ENCODE measurements at regions not wholly inside any gene's neighbourhood (a gene's known extent, or its start where the extent isn't known, plus 50 kb on each side); places are given as distances from the start of the nearest gene placed in this dataset.

DNA sequence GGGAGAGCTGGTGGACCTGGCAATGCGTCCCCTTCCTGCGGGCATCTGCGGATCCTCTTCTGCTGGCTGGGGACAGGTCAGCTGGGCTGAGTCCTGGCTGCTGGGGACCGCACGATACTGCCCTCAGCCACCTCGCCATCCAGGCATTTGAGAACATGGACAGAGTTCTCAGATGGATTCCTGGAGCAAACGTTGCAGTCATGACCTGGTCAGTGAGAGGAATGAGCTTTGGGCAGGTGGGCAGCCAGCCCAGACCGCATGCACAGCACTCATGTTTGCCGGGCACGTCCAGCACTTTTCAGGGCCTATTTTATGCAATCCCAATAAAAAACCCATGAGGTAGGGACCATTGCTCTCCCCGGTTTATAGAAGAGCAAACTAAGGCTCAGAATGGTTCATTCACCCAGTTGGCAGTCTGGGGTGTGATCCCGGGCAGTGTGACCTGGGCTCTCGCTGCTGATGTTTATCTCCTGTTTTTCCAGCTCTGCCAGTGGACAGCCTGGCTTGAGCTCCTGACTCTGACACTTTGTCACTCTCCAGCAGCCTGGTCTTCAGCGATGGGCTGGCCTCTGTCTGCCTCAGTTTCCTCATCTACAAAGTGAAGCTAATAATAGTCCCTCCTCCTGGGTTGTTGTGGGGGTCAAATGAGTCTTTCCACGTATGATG lies 294.7 kb downstream of the IRF8 start:
- no peak for DNase-seq (ENCODE audit: low spot score)
- TF ChIP-seq, protein P1, sequence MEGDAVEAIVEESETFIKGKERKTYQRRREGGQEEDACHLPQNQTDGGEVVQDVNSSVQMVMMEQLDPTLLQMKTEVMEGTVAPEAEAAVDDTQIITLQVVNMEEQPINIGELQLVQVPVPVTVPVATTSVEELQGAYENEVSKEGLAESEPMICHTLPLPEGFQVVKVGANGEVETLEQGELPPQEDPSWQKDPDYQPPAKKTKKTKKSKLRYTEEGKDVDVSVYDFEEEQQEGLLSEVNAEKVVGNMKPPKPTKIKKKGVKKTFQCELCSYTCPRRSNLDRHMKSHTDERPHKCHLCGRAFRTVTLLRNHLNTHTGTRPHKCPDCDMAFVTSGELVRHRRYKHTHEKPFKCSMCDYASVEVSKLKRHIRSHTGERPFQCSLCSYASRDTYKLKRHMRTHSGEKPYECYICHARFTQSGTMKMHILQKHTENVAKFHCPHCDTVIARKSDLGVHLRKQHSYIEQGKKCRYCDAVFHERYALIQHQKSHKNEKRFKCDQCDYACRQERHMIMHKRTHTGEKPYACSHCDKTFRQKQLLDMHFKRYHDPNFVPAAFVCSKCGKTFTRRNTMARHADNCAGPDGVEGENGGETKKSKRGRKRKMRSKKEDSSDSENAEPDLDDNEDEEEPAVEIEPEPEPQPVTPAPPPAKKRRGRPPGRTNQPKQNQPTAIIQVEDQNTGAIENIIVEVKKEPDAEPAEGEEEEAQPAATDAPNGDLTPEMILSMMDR (IDR thresholded peaks at IDR 0.05; ENCODE audit: extremely low read depth, missing control alignments), result no peak

DNA sequence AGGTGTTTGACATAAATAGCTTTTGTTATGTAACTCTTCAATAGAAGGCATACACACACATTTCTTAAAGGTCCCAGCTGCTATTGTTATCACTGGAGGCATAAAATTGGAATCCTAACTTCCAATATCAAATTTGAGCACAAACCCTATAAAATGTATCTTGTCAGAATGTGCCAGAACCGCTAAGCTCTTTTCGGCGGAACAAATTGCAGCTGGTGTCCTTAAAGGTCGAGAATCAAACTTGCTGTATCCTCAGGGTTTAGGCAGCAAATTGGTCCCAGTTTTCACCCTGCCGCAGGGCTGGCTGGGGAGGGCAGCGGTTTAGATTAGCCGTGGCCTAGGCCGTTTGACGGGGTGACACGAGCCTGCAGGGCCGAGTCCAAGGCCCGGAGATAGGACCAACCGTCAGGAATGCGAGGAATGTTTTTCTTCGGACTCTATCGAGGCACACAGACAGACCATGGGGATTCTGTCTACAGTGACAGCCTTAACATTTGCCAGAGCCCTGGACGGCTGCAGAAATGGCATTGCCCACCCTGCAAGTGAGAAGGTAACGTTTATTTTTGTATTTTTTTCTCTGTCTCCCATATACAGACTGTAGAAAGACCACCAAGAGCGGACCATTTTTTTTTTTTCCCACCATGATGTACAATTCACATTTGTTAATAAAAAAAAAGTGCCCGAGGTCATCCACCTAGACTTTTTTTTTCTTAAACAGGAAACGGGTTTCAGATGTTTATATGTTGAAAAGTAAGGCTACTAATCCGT lies 297.1 kb downstream of the IRF8 start:
- TF ChIP-seq, protein P1 (IDR thresholded peaks at IDR 0.05; ENCODE audit: extremely low read depth, missing control alignments), result no peak
- no peak for DNase-seq (ENCODE audit: low spot score)

GRCh38 chr16:86196687-86197391 lies 297.9 kb downstream of the IRF8 start:
- DNase-seq (ENCODE audit: low spot score), result no peak

GRCh38 chr16:86198206-86199118 lies 299.5 kb downstream of the IRF8 start:
- no peak for DNase-seq (ENCODE audit: low spot score)
- TF ChIP-seq, protein P1 (IDR thresholded peaks at IDR 0.05; ENCODE audit: extremely low read depth, missing control alignments), result no peak

More at GRCh38 chr16:86196687-86197391, 297.9 kb downstream of the IRF8 start:
- TF ChIP-seq, protein P1 (IDR thresholded peaks at IDR 0.05; ENCODE audit: extremely low read depth, missing control alignments), result no peak

- no peak for DNase-seq (ENCODE audit: low spot score)
- TF ChIP-seq, protein P1 (IDR thresholded peaks at IDR 0.05; ENCODE audit: extremely low read depth, missing control alignments), result no peak
These were observed 300.2 kb downstream of the IRF8 start for GRCh38 chr16:86199182-86199581.

DNA sequence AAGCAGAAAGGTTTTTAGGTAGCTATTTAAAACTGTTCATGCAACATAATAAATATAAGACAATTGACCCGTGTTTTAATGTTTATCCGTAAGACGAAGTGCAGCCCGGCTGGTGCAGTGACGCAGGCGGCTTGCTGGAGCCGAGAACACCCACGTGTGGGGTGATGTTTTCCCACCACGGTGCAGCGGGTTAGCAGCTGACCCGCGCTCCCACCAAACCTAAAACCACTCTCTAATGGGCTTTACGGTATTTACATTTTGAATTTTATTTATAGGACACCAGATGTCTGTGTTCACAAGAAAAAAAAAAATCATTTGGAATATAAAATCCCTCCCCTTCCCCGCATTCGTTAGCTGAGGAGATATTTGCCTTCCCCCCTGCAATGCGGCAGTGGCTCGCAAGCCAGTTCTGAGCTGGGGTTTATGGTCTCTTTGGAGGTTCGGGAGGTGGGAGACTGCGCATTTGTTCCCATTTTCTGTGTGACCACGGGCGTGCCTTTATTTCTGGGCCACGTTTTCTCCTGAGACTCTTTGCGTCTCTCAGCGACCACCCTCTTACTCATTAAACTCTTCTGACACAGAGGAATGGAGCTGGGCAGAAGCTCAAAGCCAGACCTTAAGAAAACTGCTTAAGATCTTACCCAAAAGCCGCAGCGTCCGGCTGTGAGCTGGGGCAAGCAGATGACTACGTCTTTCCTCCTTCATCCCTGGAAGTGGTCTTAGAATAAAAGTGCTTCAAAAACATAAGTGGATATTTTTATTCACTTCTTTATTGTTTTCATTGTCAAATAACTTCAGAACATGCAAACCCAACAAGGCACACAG lies 301.1 kb downstream of the IRF8 start:
- no peak for DNase-seq (ENCODE audit: low spot score)
- TF ChIP-seq, protein P1 (IDR thresholded peaks at IDR 0.05; ENCODE audit: extremely low read depth, missing control alignments), result no peak
